ENCODE measurements at regions not wholly inside any gene's neighbourhood (a gene's known extent, or its start where the extent isn't known, plus 50 kb on each side); places are given as distances from the start of the nearest gene placed in this dataset.

DNA sequence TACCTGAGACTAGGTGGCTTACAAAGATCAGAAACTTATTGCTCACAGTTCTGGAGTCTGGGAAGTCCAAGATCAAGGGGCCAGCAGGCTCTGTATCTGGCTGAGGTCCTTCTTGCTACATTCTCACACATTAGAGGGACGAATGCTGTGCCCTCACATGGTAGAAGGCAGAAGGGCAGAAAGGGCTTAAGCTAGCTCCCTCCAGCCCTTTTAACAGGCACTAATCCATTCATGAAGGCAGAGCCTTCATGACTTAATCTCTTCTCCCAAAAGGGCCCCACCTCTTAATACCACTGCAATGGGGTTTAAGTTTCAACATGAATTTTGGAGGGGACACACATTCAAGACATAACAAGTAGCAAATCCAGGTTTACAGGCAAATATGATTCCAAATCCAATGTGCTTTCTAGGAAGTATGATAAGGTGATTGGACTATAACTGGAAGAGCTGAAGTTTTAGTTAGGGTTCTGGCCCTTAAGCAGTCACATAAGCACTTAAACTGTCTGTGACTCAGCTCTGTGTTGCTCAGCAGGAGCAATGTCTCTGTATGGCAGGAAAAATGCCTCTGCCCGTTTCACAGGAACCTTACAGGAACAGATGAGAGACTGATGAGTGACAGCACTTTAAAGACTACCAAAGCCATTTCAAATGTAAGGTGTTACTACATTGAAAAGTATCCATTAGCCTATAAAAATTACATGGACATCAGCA is 119.6 kb upstream of the PTPRM start:
- ChIA-PET POLR2A (no interaction called here), CTCF (interaction anchor here (1.4 kb wide), 1 partner anchor 80 kb away, joined by 4 read pairs; no protein-coding TSS in a partner anchor)
- H3K27ac ChIP-seq (ENCODE audit: insufficient read depth in 1 of 2, low read depth in 1 of 2, low read length in 2 of 2, poor library complexity in 1 of 2, severe bottlenecking in 2 of 2): no peak overlapping the region
- WGBS (ENCODE audit: insufficient coverage): 91% methylated on average over 1 of the region's 2 CpGs
- no peaks in the 10 kb centered on the region for H3K4me1 ChIP-seq (ENCODE audit: control extremely low read depth in 1 of 4, control insufficient read depth in 4 of 4, insufficient read depth in 4 of 4, low read length in 3 of 4)
- no peak overlapping the region for H3K4me3 ChIP-seq (ENCODE audit: control insufficient read depth in 1 of 7, extremely low read depth in 1 of 7, insufficient read depth in 4 of 7, low read depth in 2 of 7, low read length in 6 of 7)
- no peaks in the 10 kb centered on the region for H3K36me3 ChIP-seq (ENCODE audit: control insufficient read depth in 4 of 4, insufficient read depth in 4 of 4, low read length in 3 of 4)
- H3K9me3 ChIP-seq (ENCODE audit: control extremely low read depth in 1 of 5, control insufficient read depth in 4 of 5, insufficient read depth in 2 of 5, low read depth in 1 of 5, low read length in 4 of 5): no peaks in the 10 kb centered on the region
- H3K27me3 ChIP-seq (replicated peaks in 2 of 5; ENCODE audit: control insufficient read depth in 4 of 5, insufficient read depth in 5 of 5, low read length in 4 of 5): no peaks in the 10 kb centered on the region
- no peak for DNase-seq

DNA sequence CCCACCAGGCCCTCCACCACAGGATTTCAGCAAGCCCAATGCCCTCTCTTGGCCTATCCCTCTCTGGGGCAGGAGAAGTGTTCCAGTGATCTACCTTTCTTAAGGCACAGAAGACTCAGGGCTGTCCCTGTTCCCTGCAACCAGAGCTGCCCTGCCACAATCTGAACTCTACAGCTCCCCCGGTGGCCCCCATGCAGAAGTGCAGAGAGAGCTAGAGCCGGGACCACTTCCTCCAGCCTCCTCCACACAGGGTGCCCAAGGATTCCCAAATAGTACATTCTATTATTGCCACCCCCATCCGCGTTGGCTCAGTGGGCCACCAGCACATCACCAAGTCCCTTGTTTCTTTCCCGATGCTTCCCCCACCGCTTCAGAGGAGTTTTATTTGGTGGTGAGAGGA is 114.8 kb upstream of the PTPRM start:
- no peaks in the 10 kb centered on the region for H3K4me1 ChIP-seq (ENCODE audit: control extremely low read depth in 1 of 4, control insufficient read depth in 4 of 4, insufficient read depth in 4 of 4, low read length in 3 of 4)

DNA sequence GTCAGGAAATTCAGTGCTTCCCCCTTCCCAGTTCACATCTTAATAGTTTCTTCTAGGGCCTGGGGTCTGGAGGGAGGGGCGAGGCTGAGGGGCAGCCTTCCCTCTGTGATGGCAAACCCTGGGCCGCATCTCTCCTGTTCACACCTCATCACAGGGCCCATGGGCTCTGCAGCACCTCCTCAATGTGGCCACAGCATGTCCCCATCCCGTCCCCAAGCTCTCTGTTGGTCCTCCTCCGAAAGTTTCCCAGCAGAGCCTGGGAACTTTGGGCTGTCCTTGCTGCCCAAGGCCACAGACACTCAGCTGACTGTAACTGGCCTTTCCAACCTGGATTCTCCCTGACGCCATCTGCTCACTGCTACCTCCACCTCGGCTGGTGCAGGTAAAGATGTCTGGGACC is 112.7 kb upstream of the PTPRM start:
- 95% methylated on average over 4 of the region's 6 CpGs for WGBS (ENCODE audit: insufficient coverage)
- CTCF ChIA-PET: interaction anchor here (0.9 to 1.2 kb wide), 6 partner anchors 10 to 455 kb away, joined by 3 to 4 read pairs (median 3); no protein-coding TSS in a partner anchor

More for the DNA sequence above, 114.8 kb upstream of the PTPRM start:
- no peaks in the 10 kb centered on the region for H3K36me3 ChIP-seq (ENCODE audit: control insufficient read depth in 4 of 4, insufficient read depth in 4 of 4, low read length in 3 of 4)
- ChIA-PET CTCF (interaction anchor here (0.6 to 1.8 kb wide), 12 partner anchors 9 to 180 kb away, joined by 3 to 7 read pairs (median 4); partner anchors contain the start of gene PTPRM), POLR2A (no interaction called here)
- H3K27me3 ChIP-seq (replicated peaks in 2 of 5; ENCODE audit: control insufficient read depth in 4 of 5, insufficient read depth in 5 of 5, low read length in 4 of 5): no peaks in the 10 kb centered on the region
- H3K4me3 ChIP-seq (ENCODE audit: control insufficient read depth in 1 of 7, extremely low read depth in 1 of 7, insufficient read depth in 4 of 7, low read depth in 2 of 7, low read length in 6 of 7): no peak overlapping the region
- peak; percentile 31 to 61 (median 49) for DNase-seq
- 0% methylated on average over 2 of the region's 6 CpGs for WGBS (ENCODE audit: insufficient coverage)
- H3K9me3 ChIP-seq (ENCODE audit: control extremely low read depth in 1 of 5, control insufficient read depth in 4 of 5, insufficient read depth in 2 of 5, low read depth in 1 of 5, low read length in 4 of 5): no peaks in the 10 kb centered on the region
- no peak overlapping the region for H3K27ac ChIP-seq (ENCODE audit: insufficient read depth in 1 of 2, low read depth in 1 of 2, low read length in 2 of 2, poor library complexity in 1 of 2, severe bottlenecking in 2 of 2)

DNA sequence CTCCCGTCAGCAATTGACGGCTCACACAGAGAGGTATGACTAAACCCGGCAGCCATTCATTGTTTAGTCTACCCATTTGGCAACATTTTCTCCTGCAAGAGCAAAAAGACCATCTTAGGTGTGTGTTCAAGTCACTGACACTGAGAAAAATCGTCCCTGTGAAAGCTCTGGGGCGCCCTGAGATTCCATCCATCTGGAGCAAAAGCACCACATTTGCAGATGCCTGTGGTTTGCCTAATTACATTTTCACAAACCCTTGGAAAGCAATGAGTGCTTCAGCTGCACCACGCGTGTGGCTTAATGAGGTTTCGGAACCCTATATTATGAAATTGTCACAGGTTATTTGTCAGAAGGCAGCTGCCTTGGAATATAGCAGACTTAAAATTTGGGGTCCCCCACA is 110.7 kb upstream of the PTPRM start:
- H3K27me3 ChIP-seq (replicated peaks in 2 of 5; ENCODE audit: control insufficient read depth in 4 of 5, insufficient read depth in 5 of 5, low read length in 4 of 5): no peaks in the 10 kb centered on the region
- H3K36me3 ChIP-seq (ENCODE audit: control insufficient read depth in 4 of 4, insufficient read depth in 4 of 4, low read length in 3 of 4): no peaks in the 10 kb centered on the region
- ChIA-PET POLR2A (no interaction called here), CTCF (no interaction called here)
- H3K27ac ChIP-seq (ENCODE audit: insufficient read depth in 1 of 2, low read depth in 1 of 2, low read length in 2 of 2, poor library complexity in 1 of 2, severe bottlenecking in 2 of 2): no peak overlapping the region
- H3K4me3 ChIP-seq (ENCODE audit: control insufficient read depth in 1 of 7, extremely low read depth in 1 of 7, insufficient read depth in 4 of 7, low read depth in 2 of 7, low read length in 6 of 7): no peak overlapping the region
- WGBS (ENCODE audit: insufficient coverage): 94% methylated on average over 8 of the region's 8 CpGs
- no peak for DNase-seq
- H3K9me3 ChIP-seq (ENCODE audit: control extremely low read depth in 1 of 5, control insufficient read depth in 4 of 5, insufficient read depth in 2 of 5, low read depth in 1 of 5, low read length in 4 of 5): no peaks in the 10 kb centered on the region
- no peaks in the 10 kb centered on the region for H3K4me1 ChIP-seq (ENCODE audit: control extremely low read depth in 1 of 4, control insufficient read depth in 4 of 4, insufficient read depth in 4 of 4, low read length in 3 of 4)

More for the DNA sequence above, 112.7 kb upstream of the PTPRM start:
- Histone ChIP-seq H3K9me3 (ENCODE audit: control extremely low read depth in 1 of 5, control insufficient read depth in 4 of 5, insufficient read depth in 2 of 5, low read depth in 1 of 5, low read length in 4 of 5) (no peaks in the 10 kb centered on the region), H3K4me1 (ENCODE audit: control extremely low read depth in 1 of 4, control insufficient read depth in 4 of 4, insufficient read depth in 4 of 4, low read length in 3 of 4) (no peaks in the 10 kb centered on the region), H3K36me3 (ENCODE audit: control insufficient read depth in 4 of 4, insufficient read depth in 4 of 4, low read length in 3 of 4) (no peaks in the 10 kb centered on the region), H3K27ac (ENCODE audit: insufficient read depth in 1 of 2, low read depth in 1 of 2, low read length in 2 of 2, poor library complexity in 1 of 2, severe bottlenecking in 2 of 2) (no peak overlapping the region), H3K27me3 (replicated peaks in 2 of 5; ENCODE audit: control insufficient read depth in 4 of 5, insufficient read depth in 5 of 5, low read length in 4 of 5) (no peaks in the 10 kb centered on the region), H3K4me3 (ENCODE audit: control insufficient read depth in 1 of 7, extremely low read depth in 1 of 7, insufficient read depth in 4 of 7, low read depth in 2 of 7, low read length in 6 of 7) (no peak overlapping the region)
- POLR2A ChIA-PET: no interaction called here
- DNase-seq: no peak

DNA sequence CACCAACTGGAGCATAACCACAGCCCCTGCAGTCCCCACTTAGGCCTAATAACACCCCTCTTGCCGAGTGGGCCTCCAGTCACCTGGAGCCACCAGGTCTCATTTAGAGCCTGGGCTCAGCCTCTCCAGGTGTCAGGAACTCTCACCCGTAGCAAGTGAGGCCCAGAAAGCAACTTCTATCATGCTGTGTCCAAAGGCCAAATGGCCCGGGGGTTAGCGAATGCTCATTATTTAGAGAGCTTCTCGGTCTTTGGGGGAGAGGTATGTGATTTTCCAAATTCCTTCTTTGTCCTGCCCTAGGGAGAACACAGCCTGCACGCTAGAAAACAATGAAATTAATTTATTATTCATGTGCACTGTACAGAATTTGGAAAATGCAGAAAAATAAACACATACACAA is 109.9 kb upstream of the PTPRM start:
- Histone ChIP-seq H3K36me3 (ENCODE audit: control insufficient read depth in 4 of 4, insufficient read depth in 4 of 4, low read length in 3 of 4) (no peaks in the 10 kb centered on the region), H3K27me3 (replicated peaks in 2 of 5; ENCODE audit: control insufficient read depth in 4 of 5, insufficient read depth in 5 of 5, low read length in 4 of 5) (no peaks in the 10 kb centered on the region), H3K4me1 (ENCODE audit: control extremely low read depth in 1 of 4, control insufficient read depth in 4 of 4, insufficient read depth in 4 of 4, low read length in 3 of 4) (no peaks in the 10 kb centered on the region), H3K27ac (ENCODE audit: insufficient read depth in 1 of 2, low read depth in 1 of 2, low read length in 2 of 2, poor library complexity in 1 of 2, severe bottlenecking in 2 of 2) (no peak overlapping the region), H3K4me3 (ENCODE audit: control insufficient read depth in 1 of 7, extremely low read depth in 1 of 7, insufficient read depth in 4 of 7, low read depth in 2 of 7, low read length in 6 of 7) (no peak overlapping the region), H3K9me3 (ENCODE audit: control extremely low read depth in 1 of 5, control insufficient read depth in 4 of 5, insufficient read depth in 2 of 5, low read depth in 1 of 5, low read length in 4 of 5) (no peaks in the 10 kb centered on the region)
- no peak for DNase-seq
- ChIA-PET CTCF (no interaction called here), POLR2A (no interaction called here)
- 97% methylated on average over 4 of the region's 6 CpGs for WGBS (ENCODE audit: insufficient coverage)

DNA sequence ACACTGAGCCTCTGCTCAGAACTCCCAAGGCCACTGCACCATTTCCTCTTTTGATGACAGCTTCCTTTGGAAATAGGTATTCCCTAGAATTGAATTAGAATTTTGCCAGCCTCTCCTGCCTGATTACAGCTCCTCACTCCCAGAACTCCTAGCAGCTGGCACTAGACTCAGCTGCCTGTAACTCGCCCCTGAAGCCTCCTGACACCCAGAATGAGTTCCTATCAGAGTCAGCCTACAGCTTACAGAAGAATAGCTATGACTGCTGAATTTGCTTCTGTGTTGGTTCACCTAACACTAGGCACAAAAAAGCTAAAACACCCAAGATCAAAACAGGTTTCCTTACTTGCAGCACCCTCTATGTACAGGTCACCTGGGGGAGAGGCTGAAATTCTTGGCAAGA is 108.2 kb upstream of the PTPRM start:
- Histone ChIP-seq H3K36me3 (ENCODE audit: control insufficient read depth in 4 of 4, insufficient read depth in 4 of 4, low read length in 3 of 4) (no peaks in the 10 kb centered on the region), H3K4me1 (ENCODE audit: control extremely low read depth in 1 of 4, control insufficient read depth in 4 of 4, insufficient read depth in 4 of 4, low read length in 3 of 4) (no peaks in the 10 kb centered on the region), H3K9me3 (ENCODE audit: control extremely low read depth in 1 of 5, control insufficient read depth in 4 of 5, insufficient read depth in 2 of 5, low read depth in 1 of 5, low read length in 4 of 5) (no peaks in the 10 kb centered on the region), H3K27ac (ENCODE audit: insufficient read depth in 1 of 2, low read depth in 1 of 2, low read length in 2 of 2, poor library complexity in 1 of 2, severe bottlenecking in 2 of 2) (no peak overlapping the region), H3K4me3 (ENCODE audit: control insufficient read depth in 1 of 7, extremely low read depth in 1 of 7, insufficient read depth in 4 of 7, low read depth in 2 of 7, low read length in 6 of 7) (no peak overlapping the region), H3K27me3 (replicated peaks in 2 of 5; ENCODE audit: control insufficient read depth in 4 of 5, insufficient read depth in 5 of 5, low read length in 4 of 5) (no peaks in the 10 kb centered on the region)
- 100% methylated on average over 1 of the region's 1 CpG for WGBS (ENCODE audit: insufficient coverage)
- ChIA-PET POLR2A (no interaction called here), CTCF (interaction anchor here (0.6 to 1.0 kb wide), 2 partner anchors 14 to 669 kb away, joined by 3 to 4 read pairs; no protein-coding TSS in a partner anchor)
- DNase-seq: no peak

DNA sequence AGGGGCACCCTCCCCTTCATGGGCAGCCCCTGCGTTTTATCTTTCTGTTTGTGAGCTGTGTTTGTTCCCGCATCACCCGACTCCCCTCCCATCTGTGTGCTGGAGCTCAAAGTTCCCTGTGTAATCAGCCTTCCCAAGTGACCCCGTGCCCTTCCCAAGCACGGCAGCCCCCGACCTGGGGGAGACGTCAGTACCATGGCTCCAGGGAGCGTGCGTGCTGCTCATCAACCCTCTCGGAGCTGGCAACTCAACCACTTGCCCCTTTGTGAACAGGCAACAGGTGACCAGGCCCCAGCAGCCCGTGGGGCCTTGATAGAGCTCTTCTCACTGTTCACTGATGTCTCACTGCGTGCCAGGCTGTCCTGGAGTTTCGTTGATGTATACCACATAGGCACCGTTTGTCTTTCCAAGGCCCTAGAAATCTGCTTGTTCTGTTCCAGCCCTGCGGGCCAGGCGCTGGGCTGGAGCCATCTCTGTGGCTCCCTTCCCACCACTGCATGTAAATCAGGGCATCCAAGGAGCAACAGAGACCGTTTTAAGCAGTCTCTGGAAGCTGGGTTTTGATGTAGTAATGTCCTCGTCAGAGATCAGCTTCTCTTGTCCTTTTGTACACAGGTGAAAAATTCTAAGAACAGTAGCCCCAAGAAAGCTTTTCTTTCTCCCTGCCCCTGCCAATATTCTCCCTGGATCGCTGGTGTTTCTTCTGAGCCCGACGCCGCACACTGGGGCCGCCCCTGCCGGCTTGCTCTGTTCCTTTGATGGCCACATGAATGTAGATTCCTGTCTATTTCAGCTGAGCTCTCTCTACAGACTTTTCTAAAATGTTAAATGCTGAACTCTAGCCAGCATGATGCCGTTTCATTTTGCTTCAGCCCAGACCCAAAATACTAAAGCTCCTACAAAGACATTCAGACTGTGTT is 107.0 kb upstream of the PTPRM start:
- H3K27me3 ChIP-seq (replicated peaks in 2 of 5; ENCODE audit: control insufficient read depth in 4 of 5, insufficient read depth in 5 of 5, low read length in 4 of 5): no peaks in the 10 kb centered on the region
- no peak for DNase-seq
- H3K4me1 ChIP-seq (ENCODE audit: control extremely low read depth in 1 of 4, control insufficient read depth in 4 of 4, insufficient read depth in 4 of 4, low read length in 3 of 4): no peaks in the 10 kb centered on the region
- ChIA-PET POLR2A (interaction anchor here (0.6 kb wide), 1 partner anchor 9 kb away, joined by 3 read pairs; no protein-coding TSS in a partner anchor), CTCF (interaction anchor here (1.0 to 1.6 kb wide), 2 partner anchors 13 to 102 kb away, joined by 3 to 4 read pairs; no protein-coding TSS in a partner anchor)
- WGBS (ENCODE audit: insufficient coverage): 98% methylated on average over 21 of the region's 25 CpGs
- H3K9me3 ChIP-seq (ENCODE audit: control extremely low read depth in 1 of 5, control insufficient read depth in 4 of 5, insufficient read depth in 2 of 5, low read depth in 1 of 5, low read length in 4 of 5): no peaks in the 10 kb centered on the region
- no peaks in the 10 kb centered on the region for H3K36me3 ChIP-seq (ENCODE audit: control insufficient read depth in 4 of 4, insufficient read depth in 4 of 4, low read length in 3 of 4)
- H3K27ac ChIP-seq (ENCODE audit: insufficient read depth in 1 of 2, low read depth in 1 of 2, low read length in 2 of 2, poor library complexity in 1 of 2, severe bottlenecking in 2 of 2): no peak overlapping the region
- no peak overlapping the region for H3K4me3 ChIP-seq (ENCODE audit: control insufficient read depth in 1 of 7, extremely low read depth in 1 of 7, insufficient read depth in 4 of 7, low read depth in 2 of 7, low read length in 6 of 7)
